ENCODE measurements at regions not wholly inside any gene's neighbourhood (a gene's known extent, or its start where the extent isn't known, plus 50 kb on each side); places are given as distances from the start of the nearest gene placed in this dataset.

DNA sequence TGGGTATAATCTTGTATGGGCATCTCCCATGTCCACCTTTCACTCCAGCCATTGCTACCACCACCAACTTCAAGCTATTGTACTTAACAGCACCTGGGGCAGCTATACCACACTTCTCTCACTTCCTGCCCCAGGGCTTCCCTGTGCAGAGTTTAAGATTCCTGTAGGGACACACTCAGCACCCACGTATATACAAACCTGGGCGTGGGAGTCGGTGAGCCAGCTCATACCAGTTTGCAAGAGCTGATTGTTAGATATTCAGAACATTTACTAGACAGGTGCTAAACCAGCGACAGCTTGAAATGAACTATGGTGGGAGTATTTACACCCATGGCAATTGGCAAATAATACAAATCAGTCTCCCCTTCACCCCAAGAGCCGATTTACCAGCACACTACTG lies 114.8 kb upstream of the CSF3R start:
- Histone ChIP-seq H3K36me3 (ENCODE audit: control insufficient read depth in 2 of 4, insufficient read depth in 4 of 4, low read length in 3 of 4) (no peaks in the 10 kb centered on the region), H2BK20ac (ENCODE audit: low read length) (no peak overlapping the region), H3K14ac (ENCODE audit: insufficient read length) (no peak overlapping the region), H3K4me3 (ENCODE audit: extremely low read depth in 1 of 4, insufficient read depth in 2 of 4, low read depth in 3 of 4, low read length in 4 of 4) (no peak overlapping the region), H3K9me3 (ENCODE audit: insufficient read depth in 2 of 2, low read depth in 1 of 2, low read length in 1 of 2) (no peaks in the 10 kb centered on the region), H3K4ac (replicated peaks; ENCODE audit: insufficient read length, low read depth, low read length) (no peak overlapping the region), H4K5ac (ENCODE audit: insufficient read length, low read depth, low read length) (no peak overlapping the region), H2BK12ac (ENCODE audit: low read depth, low read length) (no peak overlapping the region), H3K27me3 (replicated peaks in 1 of 4; ENCODE audit: control insufficient read depth in 3 of 4, extremely low read depth in 1 of 4, insufficient read depth in 3 of 4, low read length in 3 of 4) (no peaks in the 10 kb centered on the region), H2BK120ac (replicated peaks; ENCODE audit: low read depth, low read length) (no peak overlapping the region), H3K23ac (ENCODE audit: insufficient read length) (no peak overlapping the region), H2AFZ (ENCODE audit: low read length) (no peak overlapping the region), H4K20me1 (replicated peaks in 1 of 2; ENCODE audit: control insufficient read depth in 1 of 2, insufficient read depth in 2 of 2, low read length in 2 of 2) (no peaks in the 10 kb centered on the region), H4K8ac (ENCODE audit: extremely low read depth, insufficient read depth, low read length) (no peak overlapping the region), H4K91ac (replicated peaks; ENCODE audit: insufficient read length, low read length) (no peak overlapping the region), H3K27ac (ENCODE audit: low read depth, low read length) (no peak overlapping the region), H2BK15ac (ENCODE audit: low read length) (no peak overlapping the region), H3K23me2 (ENCODE audit: low read depth, low read length) (peaks cover 1% of the 10 kb centered on the region; the same call in 1 of the 2 replicates), H3K9ac (replicated peaks in 1 of 4; ENCODE audit: extremely low read depth in 1 of 4, low read depth in 3 of 4, low read length in 3 of 4) (no peak overlapping the region), H3K56ac (replicated peaks; ENCODE audit: insufficient read length, low read depth, low read length) (no peak overlapping the region), H3K18ac (ENCODE audit: extremely low read depth, low read length) (no peak overlapping the region), H2BK5ac (ENCODE audit: low read depth, low read length) (no peak overlapping the region), H3K79me1 (ENCODE audit: low read depth, low read length) (no peaks in the 10 kb centered on the region), H2AK5ac (ENCODE audit: low read depth, low read length) (0 out of 2 replicates have a peak overlapping the region, but pooled peaks have one; percentile 39), H3K4me2 (ENCODE audit: insufficient read depth in 1 of 2, low read depth in 2 of 2, low read length in 2 of 2) (no peak overlapping the region), H3K79me2 (ENCODE audit: control insufficient read depth in 1 of 2, insufficient read depth in 2 of 2, low read length in 2 of 2) (no peaks in the 10 kb centered on the region), H3K4me1 (replicated peaks in 1 of 4; ENCODE audit: control insufficient read depth in 3 of 4, insufficient read depth in 4 of 4, low read length in 3 of 4) (no peaks in the 10 kb centered on the region; a peak in 1 of 7 replicates)
- WGBS, 2 experiments (ENCODE audit: extremely low coverage in 1 of 2, insufficient coverage in 1 of 2, insufficient read length in 1 of 2, insufficient replicate concordance in 2 of 2, low coverage in 1 of 2, low lambda C conversion rate in 2 of 2, missing lambda C conversion rate in 1 of 2) = 90% methylated on average over 5 of the region's 5 CpGs; no CpG with 5 or more reads in 1 of the 2 experiments
- ChIA-PET CTCF (ENCODE audit: partially characterized antibody) (interaction anchor here (0.9 to 11.4 kb wide), 6 partner anchors 9 to 255 kb away, joined by 3 to 94 read pairs (median 4); no protein-coding TSS in a partner anchor), POLR2A (ENCODE audit: partially characterized antibody) (no interaction called here)
- TF ChIP-seq, protein P1, sequence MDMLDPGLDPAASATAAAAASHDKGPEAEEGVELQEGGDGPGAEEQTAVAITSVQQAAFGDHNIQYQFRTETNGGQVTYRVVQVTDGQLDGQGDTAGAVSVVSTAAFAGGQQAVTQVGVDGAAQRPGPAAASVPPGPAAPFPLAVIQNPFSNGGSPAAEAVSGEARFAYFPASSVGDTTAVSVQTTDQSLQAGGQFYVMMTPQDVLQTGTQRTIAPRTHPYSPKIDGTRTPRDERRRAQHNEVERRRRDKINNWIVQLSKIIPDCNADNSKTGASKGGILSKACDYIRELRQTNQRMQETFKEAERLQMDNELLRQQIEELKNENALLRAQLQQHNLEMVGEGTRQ (IDR thresholded peaks at IDR 0.05; ENCODE audit: low read length) = no peak
- TF ChIP-seq ATF3 (IDR thresholded peaks at IDR 0.05; ENCODE audit: insufficient read depth, low read depth, low read length) = no peak
- no peak for TF ChIP-seq NANOG (IDR thresholded peaks at IDR 0.05; ENCODE audit: insufficient read depth, low read depth, low read length, poor library complexity, severe bottlenecking)
- no peak for TF ChIP-seq RXRA (IDR thresholded peaks at IDR 0.05; ENCODE audit: insufficient read depth, low read depth, low read length)
- no peak for TF ChIP-seq PHF8 (conservative IDR thresholded peaks at IDR 0.05; ENCODE audit: low read depth, low read length)
- no peak for TF ChIP-seq CEBPB (IDR thresholded peaks at IDR 0.05; ENCODE audit: low read depth, low read length)
- no peak for TF ChIP-seq CTCF (IDR thresholded peaks at IDR 0.05; ENCODE audit: control extremely low read depth in 1 of 3, insufficient read depth in 1 of 3, low read depth in 1 of 3, low read length in 3 of 3)
- TF ChIP-seq FOSL1 (IDR thresholded peaks at IDR 0.05; ENCODE audit: insufficient read depth, low read depth, low read length) = no peak
- TF ChIP-seq MAFK (IDR thresholded peaks at IDR 0.05; ENCODE audit: low read depth, low read length) = no peak
- no peak for DNase-seq (ENCODE audit: low read depth in 1 of 2, low spot score in 2 of 2)
- FAIRE-seq = no peak

Data from H1 (cell line).